Ovary (tissue), 1 donor: ENCODE measurements at regions not wholly inside any gene's neighbourhood (a gene's known extent, or its start where the extent isn't known, plus 50 kb on each side); places are given as distances from the start of the nearest gene placed in this dataset.

Experiments
- EP300 ChIP-seq: sonication (generic); formaldehyde crosslinking; IDR thresholded peaks from one replicate; pipeline ENCODE4 v1.6.1; 2017; ENCODE audit warnings: antibody characterized with exemption
- POLR2A ChIP-seq: fragments of 450-650 bp; IDR thresholded peaks from one replicate; pipeline ENCODE4 v1.6.1; 2017; ENCODE audit warnings: antibody characterized with exemption, mild to moderate bottlenecking, moderate library complexity

DNA sequence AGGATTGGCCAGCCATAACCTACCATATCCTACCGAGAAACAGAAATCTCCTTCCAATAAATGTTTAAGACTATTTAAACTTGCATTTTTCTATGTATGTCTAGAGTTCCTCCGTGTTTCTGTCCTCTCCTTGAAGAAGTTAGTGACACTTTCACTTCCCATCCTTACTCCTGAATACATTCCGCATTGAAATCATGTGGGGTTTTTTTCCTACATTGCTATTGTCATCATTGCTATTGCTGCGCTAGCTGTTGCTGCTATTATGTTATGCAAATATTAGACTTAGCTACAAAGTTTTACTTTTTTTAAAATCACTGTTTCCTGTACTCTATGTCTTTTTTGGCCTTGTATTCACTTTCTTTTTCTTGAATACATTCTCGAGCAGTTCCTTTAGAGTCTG, 83.3 kb upstream of the NEK6 start:
- TF ChIP-seq EP300 (no peak), POLR2A (no peak)
